GM23338 (cell line): ENCODE measurements at regions not wholly inside any gene's neighbourhood (a gene's known extent, or its start where the extent isn't known, plus 50 kb on each side); places are given as distances from the start of the nearest gene placed in this dataset.

Experiments
- ATAC-seq: fragments of 200-7000 bp; cut with Tn5 transposase; 3 replicates; pipeline ENCODE4 v1.9.1; 2020
- DNase-seq: peaks from one replicate; pipeline ENCODE4 v3.0.0-alpha.2; 2015; ENCODE audit warnings: low spot score
- H2AFZ ChIP-seq: fragments of 200-600 bp; sonication (generic); 2 replicates; pipeline ENCODE4 v1.8.0; 2016; ENCODE audit warnings: antibody characterized with exemption, mild to moderate bottlenecking, moderate library complexity
- H3F3A ChIP-seq: fragments of 200-600 bp; sonication (generic); replicated peaks from 2 replicates; pipeline ENCODE4 v1.8.0; 2017; ENCODE audit warnings: antibody characterized with exemption, mixed run types, low read depth
- H3K27ac ChIP-seq: fragments of 200-600 bp; sonication (generic); 2 replicates; pipeline ENCODE4 v1.6.1; 2016; ENCODE audit warnings: low read depth
- H3K27me3 ChIP-seq: fragments of 200-600 bp; sonication (generic); 2 replicates; pipeline ENCODE4 v1.8.0; 2016; ENCODE audit warnings: mild to moderate bottlenecking, mixed run types, moderate library complexity; ENCODE audit not compliant: insufficient read depth
- H3K36me3 ChIP-seq: fragments of 200-600 bp; sonication (generic); 2 replicates; pipeline ENCODE4 v1.8.0; 2016; ENCODE audit warnings: mild to moderate bottlenecking; ENCODE audit not compliant: insufficient read depth
- H3K4me1 ChIP-seq: fragments of 200-600 bp; sonication (generic); 2 replicates; pipeline ENCODE4 v1.8.0; 2016; ENCODE audit warnings: mild to moderate bottlenecking, moderate library complexity; ENCODE audit not compliant: insufficient read depth
- H3K4me2 ChIP-seq: fragments of 200-600 bp; sonication (generic); 2 replicates; pipeline ENCODE4 v1.7.1; 2017; ENCODE audit warnings: mixed run types
- H3K4me3 ChIP-seq: fragments of 200-600 bp; sonication (generic); 2 replicates; pipeline ENCODE4 v1.6.1; 2016; ENCODE audit warnings: mixed run types
- H3K79me2 ChIP-seq: fragments of 200-600 bp; sonication (generic); replicated peaks from 2 replicates; pipeline ENCODE4 v1.8.0; 2017; ENCODE audit warnings: mild to moderate bottlenecking; ENCODE audit not compliant: insufficient read depth
- H3K9me2 ChIP-seq: fragments of 200-600 bp; sonication (generic); 2 replicates; pipeline ENCODE4 v1.8.0; 2017; ENCODE audit not compliant: insufficient read depth
- H4K20me1 ChIP-seq: fragments of 200-600 bp; sonication (generic); replicated peaks from 2 replicates; pipeline ENCODE4 v1.8.0; 2017; ENCODE audit warnings: mild to moderate bottlenecking; ENCODE audit not compliant: insufficient read depth
- H3K27ac Mint-ChIP-seq: 2 replicates; pipeline ENCODE4 v1.8.0; 2020; ENCODE audit warnings: inconsistent platforms, mild to moderate bottlenecking, moderate library complexity, mixed read lengths
- H3K27me3 Mint-ChIP-seq: 3 replicates; pipeline ENCODE4 v1.8.0; 2022; ENCODE audit warnings: low read depth, mild to moderate bottlenecking, moderate library complexity, mixed read lengths, inconsistent platforms; ENCODE audit not compliant: insufficient read depth, poor library complexity
- H3K36me3 Mint-ChIP-seq: 3 replicates; pipeline ENCODE4 v1.8.0; 2021; ENCODE audit warnings: low read depth, mild to moderate bottlenecking, inconsistent platforms, moderate library complexity, mixed read lengths
- H3K4me1 Mint-ChIP-seq: 3 replicates; pipeline ENCODE4 v1.8.0; 2020; ENCODE audit warnings: mild to moderate bottlenecking, inconsistent platforms, mixed read lengths
- H3K4me3 Mint-ChIP-seq: 3 replicates; pipeline ENCODE4 v1.8.0; 2021; ENCODE audit warnings: moderate library complexity, mild to moderate bottlenecking, inconsistent platforms, mixed read lengths
- H3K9me3 Mint-ChIP-seq: 3 replicates; pipeline ENCODE4 v1.8.0; 2020; ENCODE audit warnings: moderate library complexity, mild to moderate bottlenecking, inconsistent platforms, mixed read lengths
- CREB1 ChIP-seq: fragments of 250-450 bp; sonication (Bioruptor Pico); IDR thresholded peaks from 2 replicates; pipeline ENCODE4 v1.5.0; 2020; ENCODE audit warnings: low read depth, mild to moderate bottlenecking, moderate library complexity
- CTCF ChIP-seq, 2 experiments: fragments of 200-600 bp in 1 of 2; sonication (generic) in 1 of 2; conservative IDR thresholded peaks; 2 replicates each; pipeline versions ENCODE4 v1.5.1 to v1.6.1; 2016 to 2017; ENCODE audit warnings: antibody characterized with exemption in 2 of 2, low read depth in 2 of 2, mild to moderate bottlenecking in 2 of 2, moderate library complexity in 1 of 2
- ETS1 ChIP-seq: IDR thresholded peaks from 2 replicates; pipeline ENCODE4 v1.6.1; 2016; ENCODE audit warnings: antibody characterized with exemption
- EZH2 ChIP-seq: fragments of 200-600 bp; sonication (generic); IDR thresholded peaks from one replicate; pipeline ENCODE4 v1.8.0; 2017; ENCODE audit warnings: antibody characterized with exemption, mild to moderate bottlenecking, low read depth; ENCODE audit not compliant: unreplicated experiment
- EZH2phosphoT487 ChIP-seq: fragments of 200-600 bp; sonication (generic); IDR thresholded peaks from one replicate; pipeline ENCODE4 v1.8.1; 2018; ENCODE audit warnings: antibody characterized with exemption; ENCODE audit not compliant: unreplicated experiment
- JUNB ChIP-seq: IDR thresholded peaks from one replicate; pipeline ENCODE4 v1.6.1; 2016; ENCODE audit warnings: antibody characterized with exemption; ENCODE audit not compliant: unreplicated experiment
- NANOG ChIP-seq: IDR thresholded peaks from 2 replicates; pipeline ENCODE4 v1.6.1; 2016; ENCODE audit warnings: antibody characterized with exemption, borderline replicate concordance
- POLR2AphosphoS5 ChIP-seq: IDR thresholded peaks from 2 replicates; pipeline ENCODE4 v1.6.1; 2016; ENCODE audit warnings: antibody characterized with exemption, low read depth
- REST ChIP-seq: IDR thresholded peaks from one replicate; pipeline ENCODE4 v1.6.1; 2018; ENCODE audit warnings: antibody characterized with exemption; ENCODE audit not compliant: unreplicated experiment
- STAT1 ChIP-seq: IDR thresholded peaks from one replicate; pipeline ENCODE4 v1.6.1; 2016; ENCODE audit warnings: antibody characterized with exemption; ENCODE audit not compliant: unreplicated experiment
- ZNF114 ChIP-seq: fragments of 250-450 bp; sonication (Bioruptor Pico); IDR thresholded peaks from 2 replicates; pipeline ENCODE4 v1.5.0; 2020; ENCODE audit warnings: mild to moderate bottlenecking, moderate library complexity
- ZNF331 ChIP-seq: fragments of 250-450 bp; sonication (Bioruptor Pico); IDR thresholded peaks from 2 replicates; pipeline ENCODE4 v1.5.0; 2020; ENCODE audit warnings: low read depth, mild to moderate bottlenecking, moderate library complexity
- ZNF462 ChIP-seq: fragments of 250-450 bp; sonication (Bioruptor Pico); IDR thresholded peaks from 2 replicates; pipeline ENCODE4 v1.5.0; 2020; ENCODE audit warnings: mild to moderate bottlenecking, moderate library complexity

GRCh38 chr5:125057912-125058826 is 311.7 kb upstream of the ZNF608 start:
- H3K27me3 ChIP-seq: no peaks in the 10 kb centered on the region
- no peak overlapping the region for H2AFZ ChIP-seq
- H3K4me1 ChIP-seq: peaks cover 72% of the 10 kb centered on the region
- H3K4me3 ChIP-seq: no peak overlapping the region
- DNase-seq (no peak), ATAC-seq (no peak)
- H3K79me2 ChIP-seq: no peaks in the 10 kb centered on the region
- Mint-ChIP-seq H3K27ac (no peak overlapping the region), H3K27me3 (peaks cover 1% of the 10 kb centered on the region), H3K4me3 (0 out of 3 replicates have a peak overlapping the region, but pooled peaks have one; percentile 3), H3K9me3 (no peaks in the 10 kb centered on the region; the same call in 2 of the 3 replicates), H3K36me3 (no peaks in the 10 kb centered on the region), H3K4me1 (peaks cover 63% of the 10 kb centered on the region)
- no peaks in the 10 kb centered on the region for H4K20me1 ChIP-seq
- H3K36me3 ChIP-seq: no peaks in the 10 kb centered on the region
- peak overlapping the region; percentile 44 for H3K4me2 ChIP-seq
- peaks cover 3% of the 10 kb centered on the region; the same call in 1 of the 2 replicates for H3K9me2 ChIP-seq
- no peak for TF ChIP-seq STAT1
- TF ChIP-seq CREB1 (CRISPR knock-in tag): no peak
- no peak for TF ChIP-seq ZNF462 (CRISPR knock-in tag)
- no peak for TF ChIP-seq ZNF114
- TF ChIP-seq NANOG: no peak
- no peak for TF ChIP-seq POLR2AphosphoS5
- no peak for TF ChIP-seq EZH2
- no peak for TF ChIP-seq CTCF (conservative IDR thresholded peaks at IDR 0.05; ENCODE audit: low read depth in 2 of 2)
- TF ChIP-seq EZH2phosphoT487: no peak
- no peak for TF ChIP-seq ETS1
- TF ChIP-seq REST: no peak
- TF ChIP-seq JUNB: no peak
- TF ChIP-seq ZNF331 (CRISPR knock-in tag): no peak
- no peak overlapping the region for H3K27ac ChIP-seq
- H3F3A ChIP-seq: peaks cover 13% of the 10 kb centered on the region
